ENCODE measurements at regions not wholly inside any gene's neighbourhood (a gene's known extent, or its start where the extent isn't known, plus 50 kb on each side); places are given as distances from the start of the nearest gene placed in this dataset.

- Mint-ChIP-seq H3K4me1 (no peaks in the 10 kb centered on the region), H3K36me3 (no peaks in the 10 kb centered on the region), H3K27ac (no peak overlapping the region), H3K4me3 (no peak overlapping the region), H3K9me3 (no peaks in the 10 kb centered on the region), H3K27me3 (no peaks in the 10 kb centered on the region)
- CTCF ChIA-PET, result no interaction called here
- DNase-seq, result no peak
Observed at GRCh38 chr2:175648577-175649063, 353.4 kb downstream of the LNPK start.

GRCh38 chr2:175647058-175647457, 355.0 kb downstream of the LNPK start:
- DNase-seq, result no peak
- Mint-ChIP-seq H3K4me1 (no peaks in the 10 kb centered on the region), H3K9me3 (no peaks in the 10 kb centered on the region), H3K27ac (no peak overlapping the region), H3K4me3 (no peak overlapping the region), H3K36me3 (no peaks in the 10 kb centered on the region), H3K27me3 (no peaks in the 10 kb centered on the region)
- CTCF ChIA-PET, result no interaction called here

- H3K27me3 Mint-ChIP-seq, result no peaks in the 10 kb centered on the region
- DNase-seq, result no peak
- no peaks in the 10 kb centered on the region for H3K4me1 Mint-ChIP-seq
- no peak overlapping the region for H3K4me3 Mint-ChIP-seq
- no peaks in the 10 kb centered on the region for H3K9me3 Mint-ChIP-seq
- H3K36me3 Mint-ChIP-seq, result no peaks in the 10 kb centered on the region
- no peak overlapping the region for H3K27ac Mint-ChIP-seq
- CTCF ChIA-PET, result no interaction called here
Observed at GRCh38 chr2:175640655-175641054, 361.4 kb downstream of the LNPK start.

GRCh38 chr2:175633227-175633626, 368.8 kb downstream of the LNPK start:
- Mint-ChIP-seq H3K27me3 (no peaks in the 10 kb centered on the region), H3K4me1 (no peaks in the 10 kb centered on the region), H3K4me3 (no peak overlapping the region), H3K9me3 (no peaks in the 10 kb centered on the region), H3K27ac (no peak overlapping the region), H3K36me3 (no peaks in the 10 kb centered on the region)
- DNase-seq, result no peak
- CTCF ChIA-PET, result interaction anchor here (0.6 kb wide), 1 partner anchor 11 kb away, joined by 3 read pairs; no protein-coding TSS in a partner anchor

GRCh38 chr2:175631245-175631623, 370.8 kb downstream of the LNPK start:
- CTCF ChIA-PET, result no interaction called here
- H3K36me3 Mint-ChIP-seq, result no peaks in the 10 kb centered on the region
- no peaks in the 10 kb centered on the region for H3K4me1 Mint-ChIP-seq
- no peak overlapping the region for H3K27ac Mint-ChIP-seq
- H3K4me3 Mint-ChIP-seq, result no peak overlapping the region
- no peak for DNase-seq
- H3K9me3 Mint-ChIP-seq, result no peaks in the 10 kb centered on the region
- H3K27me3 Mint-ChIP-seq, result no peaks in the 10 kb centered on the region

GRCh38 chr2:175630280-175631244, 371.5 kb downstream of the LNPK start:
- no peak overlapping the region for H3K4me3 Mint-ChIP-seq
- H3K36me3 Mint-ChIP-seq, result no peaks in the 10 kb centered on the region
- H3K27me3 Mint-ChIP-seq, result no peaks in the 10 kb centered on the region
- H3K27ac Mint-ChIP-seq, result no peak overlapping the region
- no peak for DNase-seq
- H3K9me3 Mint-ChIP-seq, result no peaks in the 10 kb centered on the region
- no peaks in the 10 kb centered on the region for H3K4me1 Mint-ChIP-seq
- CTCF ChIA-PET, result no interaction called here

GRCh38 chr2:175628243-175628642, 373.8 kb downstream of the LNPK start:
- no peak overlapping the region for H3K4me3 Mint-ChIP-seq
- CTCF ChIA-PET, result no interaction called here

GRCh38 chr2:175627405-175627804, 374.7 kb downstream of the LNPK start:
- Mint-ChIP-seq H3K36me3 (no peaks in the 10 kb centered on the region), H3K27ac (no peak overlapping the region), H3K4me1 (no peaks in the 10 kb centered on the region), H3K27me3 (no peaks in the 10 kb centered on the region), H3K9me3 (peaks cover 2% of the 10 kb centered on the region), H3K4me3 (no peak overlapping the region)
- DNase-seq, result no peak
- CTCF ChIA-PET, result no interaction called here

More at GRCh38 chr2:175628243-175628642, 373.8 kb downstream of the LNPK start:
- H3K9me3 Mint-ChIP-seq, result peaks cover 2% of the 10 kb centered on the region
- no peak for DNase-seq
- H3K27ac Mint-ChIP-seq, result no peak overlapping the region
- H3K36me3 Mint-ChIP-seq, result no peaks in the 10 kb centered on the region
- no peaks in the 10 kb centered on the region for H3K27me3 Mint-ChIP-seq
- no peaks in the 10 kb centered on the region for H3K4me1 Mint-ChIP-seq

GRCh38 chr2:175626796-175627195, 375.3 kb downstream of the LNPK start:
- H3K27me3 Mint-ChIP-seq, result no peaks in the 10 kb centered on the region

GRCh38 chr2:175624785-175625184, 377.3 kb downstream of the LNPK start:
- Mint-ChIP-seq H3K27ac (no peak overlapping the region), H3K27me3 (no peaks in the 10 kb centered on the region), H3K4me3 (no peak overlapping the region), H3K36me3 (no peaks in the 10 kb centered on the region), H3K4me1 (no peaks in the 10 kb centered on the region), H3K9me3 (peaks cover 2% of the 10 kb centered on the region)
- CTCF ChIA-PET, result interaction anchor here (0.6 kb wide), 1 partner anchor 927 kb away, joined by 4 read pairs; no protein-coding TSS in a partner anchor
- no peak for DNase-seq

More at GRCh38 chr2:175626796-175627195, 375.3 kb downstream of the LNPK start:
- Mint-ChIP-seq H3K36me3 (no peaks in the 10 kb centered on the region), H3K4me1 (no peaks in the 10 kb centered on the region), H3K4me3 (no peak overlapping the region), H3K9me3 (peaks cover 2% of the 10 kb centered on the region), H3K27ac (no peak overlapping the region)
- DNase-seq, result no peak
- CTCF ChIA-PET, result no interaction called here

GRCh38 chr2:175624211-175624761, 377.8 kb downstream of the LNPK start:
- H3K27ac Mint-ChIP-seq, result no peak overlapping the region
- H3K4me1 Mint-ChIP-seq, result no peaks in the 10 kb centered on the region
- no peak for DNase-seq
- no peaks in the 10 kb centered on the region for H3K27me3 Mint-ChIP-seq
- peaks cover 2% of the 10 kb centered on the region for H3K9me3 Mint-ChIP-seq
- no peak overlapping the region for H3K4me3 Mint-ChIP-seq
- CTCF ChIA-PET, result interaction anchor here (0.6 kb wide), 1 partner anchor 927 kb away, joined by 4 read pairs; no protein-coding TSS in a partner anchor
- H3K36me3 Mint-ChIP-seq, result no peaks in the 10 kb centered on the region

GRCh38 chr2:175621821-175622220, 380.2 kb downstream of the LNPK start:
- CTCF ChIA-PET, result interaction anchor here (0.9 kb wide), 1 partner anchor 11 kb away, joined by 3 read pairs; no protein-coding TSS in a partner anchor
- no peaks in the 10 kb centered on the region for H3K4me1 Mint-ChIP-seq
- peaks cover 2% of the 10 kb centered on the region for H3K9me3 Mint-ChIP-seq
- H3K27ac Mint-ChIP-seq, result no peak overlapping the region
- H3K27me3 Mint-ChIP-seq, result no peaks in the 10 kb centered on the region
- H3K4me3 Mint-ChIP-seq, result no peak overlapping the region
- DNase-seq, result no peak
- no peaks in the 10 kb centered on the region for H3K36me3 Mint-ChIP-seq

- H3K36me3 Mint-ChIP-seq, result no peaks in the 10 kb centered on the region
- H3K9me3 Mint-ChIP-seq, result peaks cover 2% of the 10 kb centered on the region
- no peak overlapping the region for H3K27ac Mint-ChIP-seq
- no peak overlapping the region for H3K4me3 Mint-ChIP-seq
- no peaks in the 10 kb centered on the region for H3K27me3 Mint-ChIP-seq
- no peaks in the 10 kb centered on the region for H3K4me1 Mint-ChIP-seq
- CTCF ChIA-PET, result no interaction called here
- no peak for DNase-seq
Observed at GRCh38 chr2:175620106-175620505, 382.0 kb downstream of the LNPK start.

GRCh38 chr2:175619179-175620045, 382.7 kb downstream of the LNPK start:
- CTCF ChIA-PET, result no interaction called here
- peaks cover 2% of the 10 kb centered on the region for H3K9me3 Mint-ChIP-seq
- H3K4me3 Mint-ChIP-seq, result no peak overlapping the region

More at GRCh38 chr2:175619179-175620045, 382.7 kb downstream of the LNPK start:
- no peak overlapping the region for H3K27ac Mint-ChIP-seq
- no peak for DNase-seq
- no peaks in the 10 kb centered on the region for H3K27me3 Mint-ChIP-seq
- no peaks in the 10 kb centered on the region for H3K4me1 Mint-ChIP-seq
- no peaks in the 10 kb centered on the region for H3K36me3 Mint-ChIP-seq

All from activated naive CD4-positive, alpha-beta T cell treated with anti-CD3 and anti-CD28 coated beads, Interleukin-2, amount 10 ng/mL, durations not matched to agents 7 days and 5 days (primary cell).